Trophoblast cell (in vitro differentiated cells and primary cell): ENCODE measurements at regions not wholly inside any gene's neighbourhood (a gene's known extent, or its start where the extent isn't known, plus 50 kb on each side); places are given as distances from the start of the nearest gene placed in this dataset.

Source experiments
- DNase-seq, 2 donors: peaks; one replicate each; pipeline ENCODE4 v3.0.0-alpha.2; 2016
- H2AFZ ChIP-seq: 2 replicates; pipeline ENCODE4 v1.6.1; 2013; ENCODE audit warnings: low read length, moderate library complexity, mild to moderate bottlenecking; ENCODE audit not compliant: insufficient read depth, poor library complexity
- H2AK5ac ChIP-seq: 2 replicates; pipeline ENCODE4 v1.6.1; 2013; ENCODE audit warnings: mild to moderate bottlenecking, low read length
- H2BK120ac ChIP-seq: 2 replicates; pipeline ENCODE4 v1.6.1; 2013; ENCODE audit warnings: low read length, mild to moderate bottlenecking, moderate library complexity; ENCODE audit not compliant: insufficient read depth, poor library complexity
- H2BK12ac ChIP-seq: 2 replicates; pipeline ENCODE4 v1.6.1; 2013; ENCODE audit warnings: mild to moderate bottlenecking, low read length, moderate library complexity
- H2BK5ac ChIP-seq: 2 replicates; pipeline ENCODE4 v1.6.1; 2013; ENCODE audit warnings: low read length, low read depth, moderate library complexity, mild to moderate bottlenecking; ENCODE audit not compliant: poor library complexity
- H3K14ac ChIP-seq: 2 replicates; pipeline ENCODE4 v1.6.1; 2013; ENCODE audit warnings: mild to moderate bottlenecking, low read length
- H3K18ac ChIP-seq: 2 replicates; pipeline ENCODE4 v1.6.1; 2013; ENCODE audit warnings: mild to moderate bottlenecking, low read length
- H3K23ac ChIP-seq: 2 replicates; pipeline ENCODE4 v1.6.1; 2013; ENCODE audit warnings: low read length
- H3K27ac ChIP-seq: 2 replicates; pipeline ENCODE4 v1.5.1; 2013; ENCODE audit warnings: low read depth, mild to moderate bottlenecking, inconsistent platforms, low read length, moderate library complexity
- H3K27me3 ChIP-seq: 2 replicates; pipeline ENCODE4 v1.6.1; 2013; ENCODE audit warnings: inconsistent platforms, mild to moderate bottlenecking, low read length, moderate library complexity; ENCODE audit not compliant: insufficient read depth
- H3K36me3 ChIP-seq, 2 experiments: 1 replicate in 1 of 2; 2 replicates in 1 of 2; pipeline ENCODE4 v1.6.1; 2013; ENCODE audit warnings: low read length in 2 of 2, mild to moderate bottlenecking in 2 of 2, moderate library complexity in 1 of 2; ENCODE audit not compliant: insufficient read depth in 2 of 2, control insufficient read depth in 1 of 2
- H3K4ac ChIP-seq: 2 replicates; pipeline ENCODE4 v1.6.1; 2013; ENCODE audit warnings: low read depth, mild to moderate bottlenecking, low read length, moderate library complexity
- H3K4me1 ChIP-seq, 2 experiments: 1 replicate in 1 of 2; 2 replicates in 1 of 2; pipeline ENCODE4 v1.6.1; 2013; ENCODE audit warnings: low read length in 2 of 2, mild to moderate bottlenecking in 2 of 2, moderate library complexity in 1 of 2; ENCODE audit not compliant: insufficient read depth in 2 of 2, control insufficient read depth in 1 of 2
- H3K4me2 ChIP-seq: 2 replicates; pipeline ENCODE4 v1.6.1; 2013; ENCODE audit warnings: inconsistent platforms, mild to moderate bottlenecking, low read length, moderate library complexity
- H3K4me3 ChIP-seq: 2 replicates; pipeline ENCODE4 v1.5.1; 2013; ENCODE audit warnings: mild to moderate bottlenecking, low read depth, low read length, inconsistent platforms
- H3K79me1 ChIP-seq: one replicate; pipeline ENCODE4 v1.6.1; 2013; ENCODE audit warnings: low read length
- H3K79me2 ChIP-seq: 2 replicates; pipeline ENCODE4 v1.6.1; 2013; ENCODE audit warnings: low read length, mild to moderate bottlenecking; ENCODE audit not compliant: control insufficient read depth, insufficient read depth, poor library complexity
- H3K9ac ChIP-seq: 2 replicates; pipeline ENCODE4 v1.6.1; 2013; ENCODE audit warnings: mild to moderate bottlenecking, low read length
- H3K9me3 ChIP-seq: 2 replicates; pipeline ENCODE4 v1.6.1; 2013; ENCODE audit warnings: low read depth, mild to moderate bottlenecking, control low read depth, inconsistent platforms, low read length; ENCODE audit not compliant: insufficient read depth
- H4K12ac ChIP-seq: 2 replicates; pipeline ENCODE4 v1.6.1; 2013; ENCODE audit warnings: low read depth, mild to moderate bottlenecking, low read length, moderate library complexity
- H4K8ac ChIP-seq: 2 replicates; pipeline ENCODE4 v1.6.1; 2013; ENCODE audit warnings: low read depth, mild to moderate bottlenecking, low read length, moderate library complexity
- H4K91ac ChIP-seq: one replicate; pipeline ENCODE4 v1.6.1; 2013; ENCODE audit warnings: low read depth, mild to moderate bottlenecking, low read length, moderate library complexity
- WGBS: extraction: QIAGEN DNeasy Blood & Tissue Kit; methylation state at CpG from one replicate; pipeline ENCODE4 v1.1.7; 2013; ENCODE audit warnings: missing lambda C conversion rate; ENCODE audit not compliant: insufficient read length, insufficient coverage; ENCODE audit errors: extremely low coverage; 5-methylcytosine and 5-hydroxymethylcytosine counted together

DNA sequence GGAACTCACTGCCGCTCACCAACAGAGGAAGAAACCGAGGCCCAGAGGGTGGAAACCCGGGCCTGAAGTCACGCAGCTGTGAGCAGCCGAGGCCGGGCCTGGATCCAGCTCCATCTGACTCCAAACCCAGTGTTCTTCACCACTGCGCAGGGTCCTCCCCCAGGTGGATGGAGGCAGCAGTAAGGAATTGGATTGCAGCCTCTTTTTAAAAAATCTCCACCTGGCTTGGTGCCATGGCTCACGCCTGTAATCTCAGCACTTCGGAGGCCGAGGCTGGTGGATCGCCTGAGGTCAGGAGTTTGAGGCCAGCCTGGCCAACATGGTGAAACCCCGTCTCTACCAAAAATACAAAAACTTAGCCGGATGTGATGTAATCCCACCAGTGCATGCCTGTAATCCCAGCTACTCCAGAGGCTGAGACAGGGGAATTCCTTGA is 177.2 kb downstream of the FOXL1 start:
- Histone ChIP-seq H3K79me2 (no peaks in the 10 kb centered on the region), H2BK12ac (peak overlapping the region; percentile 24), H3K36me3 (no peaks in the 10 kb centered on the region), H2AK5ac (no peak overlapping the region), H3K27me3 (no peaks in the 10 kb centered on the region), H4K91ac (no peak overlapping the region), H3K27ac (no peak overlapping the region), H3K4me1 (peaks cover 2 to 8% of the 10 kb centered on the region in 2 experiments), H4K12ac (no peak overlapping the region), H3K79me1 (no peaks in the 10 kb centered on the region), H3K9ac (no peak overlapping the region), H3K23ac (no peak overlapping the region), H3K14ac (no peak overlapping the region), H2BK120ac (no peak overlapping the region), H3K9me3 (no peaks in the 10 kb centered on the region), H3K18ac (no peak overlapping the region), H2BK5ac (no peak overlapping the region), H3K4me2 (no peak overlapping the region), H3K4ac (no peak overlapping the region), H2AFZ (no peak overlapping the region), H3K4me3 (no peak overlapping the region), H4K8ac (no peak overlapping the region)
- no CpG with 5 or more reads among the region's 13 CpGs for WGBS
- DNase-seq, result no peak

DNA sequence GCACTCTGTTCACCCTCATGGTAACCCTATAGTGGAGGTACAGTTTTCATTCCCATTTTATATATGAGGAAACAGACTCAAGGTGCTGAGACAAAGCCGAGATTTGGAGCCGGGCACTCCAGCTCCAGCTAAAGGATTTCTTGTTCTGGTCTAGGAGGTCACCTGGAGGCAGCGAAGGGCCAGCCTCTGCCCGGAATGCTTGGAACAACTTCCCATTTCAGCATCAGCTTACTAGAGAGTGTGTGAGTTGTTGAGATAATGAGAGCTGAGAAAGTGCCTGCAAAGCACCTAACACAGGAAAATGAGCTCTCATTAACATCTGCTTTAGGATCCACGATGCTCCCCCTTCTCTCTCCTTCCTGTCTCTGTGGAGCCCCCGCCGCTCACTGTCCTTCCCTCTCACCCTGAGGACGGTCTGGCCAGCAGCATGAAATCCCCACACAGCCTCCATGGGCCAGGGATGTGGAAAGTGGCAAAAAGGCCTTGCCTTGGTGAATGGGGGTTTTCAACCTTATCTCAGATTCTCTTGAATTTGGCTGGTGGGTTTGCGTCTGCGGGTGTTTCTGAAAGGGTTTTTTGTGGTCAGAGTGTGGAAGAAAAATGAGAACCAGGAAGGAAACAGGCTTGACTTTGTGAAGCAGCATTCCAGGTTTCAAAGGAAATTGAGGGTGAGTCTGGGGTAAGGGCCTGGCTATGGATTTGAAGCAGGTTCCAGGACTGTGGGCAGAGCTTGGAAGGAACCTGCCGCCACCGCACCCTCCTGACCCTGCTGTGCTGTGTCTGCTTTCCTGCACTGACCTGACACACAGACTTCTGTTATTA is 178.7 kb downstream of the FOXL1 start:
- no peaks in the 10 kb centered on the region for H3K79me2 ChIP-seq
- H3K14ac ChIP-seq, result no peak overlapping the region
- WGBS, result no CpG with 5 or more reads among the region's 12 CpGs
- H2AFZ ChIP-seq, result no peak overlapping the region
- H3K18ac ChIP-seq, result no peak overlapping the region
- no peak overlapping the region for H2BK120ac ChIP-seq
- no peak overlapping the region for H3K23ac ChIP-seq
- no peak overlapping the region for H3K4ac ChIP-seq
- no peaks in the 10 kb centered on the region for H3K36me3 ChIP-seq
- peaks cover 0 to 2% of the 10 kb centered on the region in 2 experiments for H3K4me1 ChIP-seq
- no peak overlapping the region for H4K91ac ChIP-seq
- H3K27ac ChIP-seq, result no peak overlapping the region
- H2BK12ac ChIP-seq, result no peak overlapping the region
- no peaks in the 10 kb centered on the region for H3K9me3 ChIP-seq
- H3K27me3 ChIP-seq, result no peaks in the 10 kb centered on the region
- DNase-seq, result no peak
- H4K12ac ChIP-seq, result no peak overlapping the region
- H4K8ac ChIP-seq, result no peak overlapping the region
- H3K4me2 ChIP-seq, result no peak overlapping the region
- no peak overlapping the region for H2BK5ac ChIP-seq
- H3K79me1 ChIP-seq, result no peaks in the 10 kb centered on the region
- H3K4me3 ChIP-seq, result no peak overlapping the region
- no peak overlapping the region for H2AK5ac ChIP-seq
- no peak overlapping the region for H3K9ac ChIP-seq

DNA sequence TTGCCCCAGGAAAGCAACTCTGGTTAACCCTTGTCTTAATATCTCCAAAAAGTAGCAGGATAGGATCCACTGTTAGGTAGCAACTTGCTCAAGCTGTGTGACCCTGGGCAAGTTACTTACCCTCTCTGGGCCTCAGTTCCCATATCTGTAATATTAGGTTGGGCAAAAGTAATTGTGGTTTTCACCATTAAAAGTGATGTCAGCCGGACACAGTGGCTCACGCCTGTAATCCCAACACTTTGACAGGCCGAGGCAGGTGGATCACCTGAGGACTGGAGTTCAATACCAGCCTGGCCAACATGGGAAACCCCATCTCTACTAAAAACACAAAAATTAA is 179.3 kb downstream of the FOXL1 start:
- Histone ChIP-seq H4K12ac (no peak overlapping the region), H3K23ac (no peak overlapping the region), H3K36me3 (no peaks in the 10 kb centered on the region), H3K9me3 (no peaks in the 10 kb centered on the region), H2BK120ac (no peak overlapping the region), H3K14ac (no peak overlapping the region), H3K79me1 (no peaks in the 10 kb centered on the region), H3K18ac (no peak overlapping the region), H4K91ac (no peak overlapping the region), H3K4me1 (peaks cover 0 to 2% of the 10 kb centered on the region in 2 experiments), H3K4me3 (no peak overlapping the region), H3K27ac (no peak overlapping the region), H2AFZ (no peak overlapping the region), H3K79me2 (no peaks in the 10 kb centered on the region), H4K8ac (no peak overlapping the region), H2BK5ac (no peak overlapping the region), H2BK12ac (no peak overlapping the region), H2AK5ac (no peak overlapping the region), H3K4me2 (no peak overlapping the region), H3K4ac (no peak overlapping the region), H3K27me3 (no peaks in the 10 kb centered on the region), H3K9ac (no peak overlapping the region)
- no CpG with 5 or more reads among the region's 3 CpGs for WGBS
- DNase-seq, result no peak

DNA sequence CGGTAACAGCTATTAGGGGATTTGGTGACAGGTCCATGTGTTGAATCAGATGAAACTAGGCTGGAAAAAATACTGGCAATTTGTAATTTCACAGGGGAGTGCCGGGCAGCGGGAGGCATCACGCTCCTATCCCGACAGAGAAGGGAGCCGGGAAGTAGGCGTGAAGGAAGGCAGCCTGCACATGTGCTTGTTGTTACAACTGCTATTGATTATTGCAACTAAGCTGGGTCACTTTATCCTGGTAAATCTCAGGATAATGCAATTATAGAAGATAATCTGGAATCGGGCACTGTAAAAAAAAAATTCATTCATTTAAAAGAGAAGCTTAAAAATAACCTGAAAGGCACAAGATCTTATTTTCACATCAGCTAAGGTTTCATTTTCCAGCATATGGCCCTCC is 180.6 kb downstream of the FOXL1 start:
- Histone ChIP-seq H2BK5ac (no peak overlapping the region), H3K4me3 (no peak overlapping the region), H3K9me3 (no peaks in the 10 kb centered on the region), H3K18ac (no peak overlapping the region), H3K79me2 (no peaks in the 10 kb centered on the region), H2AFZ (no peak overlapping the region), H3K4me1 (peaks cover 0 to 2% of the 10 kb centered on the region in 2 experiments), H4K12ac (no peak overlapping the region), H4K8ac (no peak overlapping the region), H3K27me3 (no peaks in the 10 kb centered on the region), H3K23ac (no peak overlapping the region), H3K4ac (no peak overlapping the region), H2BK120ac (no peak overlapping the region), H4K91ac (no peak overlapping the region), H3K27ac (no peak overlapping the region), H3K4me2 (no peak overlapping the region), H2BK12ac (no peak overlapping the region), H3K9ac (no peak overlapping the region), H3K36me3 (no peaks in the 10 kb centered on the region), H2AK5ac (no peak overlapping the region), H3K79me1 (no peaks in the 10 kb centered on the region), H3K14ac (no peak overlapping the region)
- WGBS, result no CpG with 5 or more reads among the region's 8 CpGs
- DNase-seq, result no peak
